HG03025 (cell line): ENCODE measurements at regions not wholly inside any gene's neighbourhood (a gene's known extent, or its start where the extent isn't known, plus 50 kb on each side); places are given as distances from the start of the nearest gene placed in this dataset.

ENCODE experiments used
- ATAC-seq: cut with Tn5 transposase; IDR thresholded peaks from one replicate; pipeline ENCODE4 v1.9.1; 2021; ENCODE audit warnings: mild to moderate bottlenecking, moderate library complexity; ENCODE audit not compliant: unreplicated experiment, low FRiP score

DNA sequence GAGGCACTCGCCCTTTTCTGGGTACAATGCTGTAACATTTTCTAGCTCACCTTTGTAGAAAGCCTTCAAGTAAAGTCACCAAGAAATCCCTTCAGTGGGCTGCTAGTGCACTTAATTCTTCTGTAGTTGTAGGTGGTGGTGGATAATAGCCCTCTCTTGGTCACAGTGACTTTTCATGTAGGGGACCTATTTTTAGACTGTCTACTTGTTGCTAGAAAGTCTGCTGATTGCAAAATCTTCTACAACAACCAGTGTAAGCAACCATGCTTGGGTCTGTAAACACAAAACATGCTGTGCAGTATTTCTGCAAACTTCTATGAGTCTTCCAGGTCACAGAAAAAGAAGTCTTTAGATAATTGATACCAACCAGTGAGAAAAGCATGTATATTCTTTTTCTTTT lies 55.6 kb downstream of the PBDC1 start:
- no peak for ATAC-seq

DNA sequence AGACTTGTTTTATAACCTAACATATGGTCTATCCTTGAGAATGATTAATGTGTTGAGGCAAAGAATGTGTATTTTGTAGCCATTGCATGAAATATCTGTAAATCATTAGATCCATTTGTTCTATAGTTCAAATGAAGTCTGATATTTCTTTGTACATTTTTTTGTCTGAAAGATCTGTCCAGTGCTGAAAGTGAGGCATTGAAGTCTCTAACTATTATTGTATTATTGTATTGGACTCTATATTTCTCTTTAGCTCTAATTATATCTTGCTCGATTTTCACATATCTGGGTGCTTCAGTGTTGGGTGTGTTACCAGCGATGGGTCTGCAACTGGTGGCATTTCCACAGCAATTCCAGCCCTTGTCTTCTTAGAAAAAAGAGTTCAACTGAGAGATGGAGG lies 76.0 kb downstream of the PBDC1 start:
- ATAC-seq = no peak

DNA sequence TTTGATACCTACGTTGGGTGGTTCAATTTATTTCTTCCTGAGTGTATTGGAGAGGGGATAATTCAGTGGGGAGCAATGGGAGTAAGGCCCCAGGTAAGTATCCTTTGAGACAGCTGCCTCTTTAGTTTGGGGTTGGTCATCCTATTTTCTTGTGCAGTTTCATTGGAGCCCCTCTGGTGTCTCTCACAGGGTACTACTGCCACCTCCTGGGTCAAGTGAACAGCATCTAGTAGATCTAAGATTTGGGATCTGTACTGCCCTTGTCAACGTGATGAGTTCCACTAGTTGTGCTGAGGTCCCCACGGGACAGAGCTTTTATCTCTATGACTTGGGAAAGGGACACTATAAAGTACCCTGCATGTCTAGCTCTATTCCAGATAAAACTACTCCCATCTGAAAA lies 80.6 kb downstream of the PBDC1 start:
- ATAC-seq = peak; percentile 74

DNA sequence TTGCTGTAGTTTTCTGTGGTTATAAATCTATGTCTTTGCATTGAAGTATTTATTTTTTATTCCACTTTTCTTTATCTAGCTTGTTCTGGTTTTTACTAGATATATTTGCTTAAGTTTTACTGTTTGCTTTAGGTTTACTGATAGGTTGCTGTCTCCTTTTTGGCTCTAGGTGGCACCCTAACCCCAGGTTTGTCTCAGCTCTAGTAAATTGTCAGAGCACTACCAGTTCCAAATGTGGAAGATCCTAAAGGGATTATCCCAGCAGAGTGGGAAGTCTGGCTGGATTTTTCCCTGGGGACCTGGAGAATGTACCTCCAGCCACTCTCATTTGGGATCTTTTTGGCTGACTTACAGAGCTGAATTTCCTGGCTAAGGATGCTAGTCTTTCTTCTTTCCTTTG lies 106.1 kb downstream of the PBDC1 start:
- no peak for ATAC-seq
